Uterus (tissue), 3 donors: ENCODE measurements at regions not wholly inside any gene's neighbourhood (a gene's known extent, or its start where the extent isn't known, plus 50 kb on each side); places are given as distances from the start of the nearest gene placed in this dataset.

Experiments used
- DNase-seq, 2 donors: peaks; one replicate each; pipeline ENCODE4 v3.0.0-alpha.2; 2019 to 2020
- H3K27ac ChIP-seq, 2 donors: fragments of 200-600 bp; sonication (generic); 1 replicate in 1 of 2; 2 replicates in 1 of 2; pipeline ENCODE4 v1.5.1; 2016 to 2018
- H3K27me3 ChIP-seq, 2 donors: fragments of 200-600 bp; sonication (generic); one replicate each; pipeline ENCODE4 v1.5.1; 2018 to 2019; ENCODE audit warnings: control low read depth in 1 of 2
- H3K36me3 ChIP-seq, 2 donors: fragments of 200-600 bp; sonication (generic); one replicate each; pipeline ENCODE4 v1.5.1; 2019; ENCODE audit warnings: control low read depth in 1 of 2
- H3K4me1 ChIP-seq, 2 donors: fragments of 200-600 bp; sonication (generic); one replicate each; pipeline ENCODE4 v1.5.1; 2018 to 2019; ENCODE audit warnings: control low read depth in 1 of 2
- H3K4me3 ChIP-seq, 2 donors: fragments of 200-600 bp; sonication (generic); 1 replicate in 1 of 2; 2 replicates in 1 of 2; pipeline ENCODE4 v1.5.1; 2018 to 2019; ENCODE audit warnings: mild to moderate bottlenecking in 1 of 2
- H3K9me3 ChIP-seq, 2 donors: fragments of 200-600 bp; sonication (generic); one replicate each; pipeline ENCODE4 v1.5.1; 2019; ENCODE audit warnings: control low read depth in 1 of 2
- CTCF ChIP-seq, 4 experiments: fragments of 200-600 bp in 2 of 4; fragments of 450-650 bp in 2 of 4; sonication (generic) in 2 of 4; IDR thresholded peaks; one replicate each; pipeline ENCODE4 v1.5.1; 2016 to 2019; ENCODE audit warnings: antibody characterized with exemption in 4 of 4, mild to moderate bottlenecking in 2 of 4, moderate library complexity in 1 of 4
- POLR2A ChIP-seq, 2 donors: fragments of 450-650 bp; IDR thresholded peaks; one replicate each; pipeline ENCODE4 v1.6.1; 2016; ENCODE audit warnings: antibody characterized with exemption in 2 of 2, mild to moderate bottlenecking in 1 of 2, moderate library complexity in 1 of 2
- intact Hi-C: fragments of 100-400 bp; cut with DNase I; formaldehyde crosslinking; loops from one replicate; pipeline ENCODE4 v1.15.1; 2023; ENCODE audit warnings: low total_unique reads
- donor health status: DM: yes; HTN: yes; CAD: no.

DNA sequence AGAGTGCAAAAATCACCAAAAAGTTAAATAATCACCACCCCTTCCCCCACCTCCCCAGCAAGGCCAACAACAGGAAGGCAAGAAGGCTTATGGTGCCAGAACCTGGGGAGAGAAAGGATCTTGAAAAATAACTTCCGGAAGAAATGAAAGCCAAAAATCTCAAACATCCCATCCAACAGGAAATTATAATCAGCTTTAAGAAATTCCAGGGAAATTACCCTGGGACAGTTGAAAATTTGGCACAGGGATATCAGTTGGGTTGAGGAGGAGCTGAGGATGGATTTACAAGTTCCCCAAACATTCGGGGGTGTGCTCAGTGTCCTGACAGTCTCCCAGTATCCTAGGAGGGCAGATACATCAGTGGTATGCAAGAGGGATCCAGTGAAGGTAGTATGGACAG, 82.7 kb downstream of the POLR2M start:
- TF ChIP-seq CTCF (IDR thresholded peaks at IDR 0.05): no peak
- TF ChIP-seq POLR2A (IDR thresholded peaks at IDR 0.05): no peak
- intact Hi-C loops: no loop called here
- H3K4me3 ChIP-seq: no peak overlapping the region

DNA sequence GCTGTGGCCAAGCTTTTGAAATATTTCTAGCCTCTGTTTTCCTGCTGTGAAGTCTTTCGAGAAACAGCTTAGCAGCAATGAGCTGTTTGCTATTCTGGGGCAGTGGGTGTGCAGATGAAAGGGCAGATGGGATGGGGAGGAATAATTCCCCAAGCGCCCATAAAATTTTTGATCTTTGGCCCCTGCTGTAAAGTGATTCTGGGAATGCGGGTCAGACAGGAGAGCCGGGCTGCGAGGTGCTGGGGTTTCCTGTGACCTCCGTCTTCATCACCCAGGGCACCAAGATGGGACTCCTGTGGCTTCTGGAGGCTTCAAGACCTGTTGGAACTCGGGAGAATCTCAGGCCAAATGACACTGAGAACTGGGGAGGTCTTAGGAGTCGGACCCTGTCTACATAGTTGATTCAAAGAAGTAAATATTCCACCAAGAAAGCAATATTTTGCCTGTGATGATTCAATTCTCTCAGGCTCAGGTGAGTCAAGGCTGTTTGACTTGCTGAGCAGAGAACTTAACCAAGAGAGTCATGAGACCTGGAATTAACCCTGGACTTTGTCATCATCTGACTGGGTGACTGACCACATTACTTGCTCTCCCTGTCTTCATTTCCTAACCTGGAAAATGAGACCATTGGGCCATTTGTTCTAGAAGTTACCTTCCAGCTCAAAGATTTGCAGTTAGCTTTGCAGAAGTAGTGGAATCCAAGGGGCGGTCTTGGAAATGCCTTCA, 86.4 kb downstream of the POLR2M start:
- intact Hi-C loops: no loop called here
- Histone ChIP-seq H3K27me3 (no peaks in the 10 kb centered on the region), H3K27ac (no peak overlapping the region), H3K4me3 (no peak overlapping the region), H3K9me3 (no peaks in the 10 kb centered on the region), H3K36me3 (no peaks in the 10 kb centered on the region), H3K4me1 (no peaks in the 10 kb centered on the region)
- DNase-seq: no peak
- TF ChIP-seq POLR2A (IDR thresholded peaks at IDR 0.05) (no peak), CTCF (IDR thresholded peaks at IDR 0.05) (no peak)

More for the DNA sequence above, 82.7 kb downstream of the POLR2M start:
- Histone ChIP-seq H3K27me3 (no peaks in the 10 kb centered on the region), H3K36me3 (no peaks in the 10 kb centered on the region), H3K27ac (no peak overlapping the region), H3K9me3 (no peaks in the 10 kb centered on the region), H3K4me1 (no peaks in the 10 kb centered on the region)
- no peak for DNase-seq

- Histone ChIP-seq H3K4me3 (no peak overlapping the region), H3K9me3 (no peaks in the 10 kb centered on the region), H3K27me3 (no peaks in the 10 kb centered on the region), H3K27ac (no peak overlapping the region), H3K36me3 (no peaks in the 10 kb centered on the region), H3K4me1 (no peaks in the 10 kb centered on the region)
- intact Hi-C loops: no loop called here
- TF ChIP-seq POLR2A (IDR thresholded peaks at IDR 0.05) (no peak), CTCF (IDR thresholded peaks at IDR 0.05) (no peak)
- no peak for DNase-seq
Measured at GRCh38 chr15:57795261-57795660, 88.7 kb downstream of the POLR2M start.

- Histone ChIP-seq H3K27ac (no peak overlapping the region), H3K27me3 (no peaks in the 10 kb centered on the region), H3K36me3 (no peaks in the 10 kb centered on the region), H3K9me3 (no peaks in the 10 kb centered on the region), H3K4me1 (no peaks in the 10 kb centered on the region), H3K4me3 (no peak overlapping the region)
- no peak for DNase-seq
- no peak for TF ChIP-seq CTCF (IDR thresholded peaks at IDR 0.05)
- TF ChIP-seq POLR2A (IDR thresholded peaks at IDR 0.05): no peak
- intact Hi-C loops: no loop called here
Measured at GRCh38 chr15:57796146-57796545, 89.6 kb downstream of the POLR2M start.

GRCh38 chr15:57797110-57797509, 90.6 kb downstream of the POLR2M start:
- Histone ChIP-seq H3K27me3 (no peaks in the 10 kb centered on the region), H3K4me1 (no peaks in the 10 kb centered on the region), H3K4me3 (no peak overlapping the region), H3K36me3 (no peaks in the 10 kb centered on the region), H3K27ac (peak overlapping the region in 1 of 2 donors; percentile 53), H3K9me3 (no peaks in the 10 kb centered on the region)
- intact Hi-C loops: no loop called here
- TF ChIP-seq CTCF (IDR thresholded peaks at IDR 0.05) (no peak), POLR2A (IDR thresholded peaks at IDR 0.05) (no peak)
- no peak for DNase-seq
